DND-41 (cell line): ENCODE measurements at regions not wholly inside any gene's neighbourhood (a gene's known extent, or its start where the extent isn't known, plus 50 kb on each side); places are given as distances from the start of the nearest gene placed in this dataset.

Source experiments
- ATAC-seq: fragments of 200-7000 bp; cut with Tn5 transposase; 3 replicates; pipeline ENCODE4 v1.9.1; 2021; ENCODE audit warnings: low read depth; ENCODE audit not compliant: insufficient read depth
- DNase-seq: peaks from one replicate; pipeline ENCODE4 v3.0.0-alpha.2; 2020
- H2AFZ ChIP-seq: 2 replicates; pipeline ENCODE4 v1.6.0; 2012; ENCODE audit warnings: low read depth, low read length
- H3K27ac ChIP-seq: 2 replicates; pipeline ENCODE4 v1.5.1; 2012; ENCODE audit warnings: low read length, inconsistent platforms
- H3K27me3 ChIP-seq: fragments of 200-600 bp; sonication (generic); 2 replicates; pipeline ENCODE4 v1.6.0; 2012; ENCODE audit warnings: low read length, mild to moderate bottlenecking, inconsistent platforms; ENCODE audit not compliant: insufficient read depth, poor library complexity
- H3K36me3 ChIP-seq: 2 replicates; pipeline ENCODE4 v1.5.1; 2012; ENCODE audit warnings: low read length, inconsistent platforms; ENCODE audit not compliant: insufficient read depth
- H3K4me1 ChIP-seq: 2 replicates; pipeline ENCODE4 v1.5.1; 2012; ENCODE audit warnings: mild to moderate bottlenecking, low read length; ENCODE audit not compliant: insufficient read depth
- H3K4me2 ChIP-seq: 2 replicates; pipeline ENCODE4 v1.6.0; 2012; ENCODE audit warnings: mild to moderate bottlenecking, moderate library complexity, low read length, inconsistent platforms; ENCODE audit not compliant: insufficient read depth
- H3K4me3 ChIP-seq, 2 experiments: fragments of 200-600 bp in 1 of 2; shearing (Covaris generic) in 1 of 2; 2 replicates each; pipeline ENCODE4 v1.5.1; 2012 to 2016; ENCODE audit warnings: inconsistent platforms in 2 of 2, low read length in 2 of 2, mild to moderate bottlenecking in 2 of 2, low read depth in 1 of 2, moderate library complexity in 1 of 2
- H3K79me2 ChIP-seq: 2 replicates; pipeline ENCODE4 v1.6.0; 2012; ENCODE audit warnings: low read length, inconsistent platforms; ENCODE audit not compliant: insufficient read depth
- H3K9ac ChIP-seq: 2 replicates; pipeline ENCODE4 v1.6.0; 2012; ENCODE audit warnings: low read depth, mild to moderate bottlenecking, inconsistent platforms, low read length, moderate library complexity
- H3K9me3 ChIP-seq: 2 replicates; pipeline ENCODE4 v1.5.1; 2012; ENCODE audit warnings: low read length, moderate library complexity, mild to moderate bottlenecking, inconsistent platforms; ENCODE audit not compliant: insufficient read depth, severe bottlenecking
- H4K20me1 ChIP-seq: 2 replicates; pipeline ENCODE4 v1.6.0; 2012; ENCODE audit warnings: low read length; ENCODE audit not compliant: insufficient read depth
- EZH2 ChIP-seq: IDR thresholded peaks from 3 replicates; pipeline ENCODE4 v1.6.1; 2012; ENCODE audit warnings: borderline replicate concordance, low read depth, mild to moderate bottlenecking, moderate library complexity, low read length, inconsistent platforms; ENCODE audit not compliant: severe bottlenecking
- TF ChIP-seq, protein P1 (sequence below): IDR thresholded peaks from 2 replicates; pipeline ENCODE4 v1.5.1; 2012; ENCODE audit warnings: borderline replicate concordance, low read length, moderate library complexity, mild to moderate bottlenecking; ENCODE audit not compliant: poor library complexity, severe bottlenecking; ENCODE audit errors: extremely low read depth

DNA sequence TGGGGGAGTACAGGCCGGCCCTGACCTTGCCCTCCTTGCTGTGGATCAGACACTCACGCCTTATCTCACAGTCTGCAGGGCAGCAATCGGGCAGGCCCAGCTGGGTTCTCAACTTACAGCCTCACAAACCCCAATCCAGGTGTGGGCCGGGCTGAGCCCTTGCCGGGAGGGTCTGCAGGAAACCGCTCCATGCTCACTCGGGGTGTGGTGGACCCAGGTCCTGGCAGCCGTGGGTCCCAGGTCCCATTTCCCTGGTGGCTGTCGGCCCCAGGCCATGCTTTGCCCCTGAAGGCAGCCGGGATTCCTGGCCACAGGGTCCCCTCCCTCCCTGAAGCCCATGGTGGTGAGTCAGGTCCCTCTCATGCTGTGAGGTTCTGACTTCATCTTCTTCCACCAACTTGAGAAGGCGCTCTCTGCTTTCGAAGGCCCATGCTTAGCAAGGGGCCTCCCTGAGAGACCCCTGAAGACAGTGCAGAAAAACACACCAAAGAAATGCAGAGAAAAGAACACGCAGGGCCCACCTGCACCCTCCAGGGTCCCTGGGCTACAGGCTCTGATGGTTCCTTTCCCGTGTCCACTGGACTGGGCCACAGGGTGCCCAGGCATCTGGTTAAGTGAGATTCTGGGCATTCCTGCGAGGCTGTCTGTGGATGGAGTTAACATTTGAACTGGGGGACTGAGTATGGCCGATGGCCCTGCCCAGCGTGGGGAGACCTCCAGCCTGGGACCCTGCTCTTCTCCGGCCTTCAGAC, 588.2 kb downstream of the BRD1 start:
- Histone ChIP-seq H3K9me3 (no peaks in the 10 kb centered on the region), H3K36me3 (no peaks in the 10 kb centered on the region), H3K9ac (no peak overlapping the region), H3K27me3 (no peaks in the 10 kb centered on the region), H3K79me2 (no peaks in the 10 kb centered on the region), H3K27ac (no peak overlapping the region), H2AFZ (no peak overlapping the region), H3K4me2 (no peak overlapping the region), H4K20me1 (no peaks in the 10 kb centered on the region; the same call in 1 of the 2 replicates), H3K4me3 (no peak overlapping the region), H3K4me1 (no peaks in the 10 kb centered on the region)
- TF ChIP-seq EZH2 = no peak
- TF ChIP-seq, protein P1, sequence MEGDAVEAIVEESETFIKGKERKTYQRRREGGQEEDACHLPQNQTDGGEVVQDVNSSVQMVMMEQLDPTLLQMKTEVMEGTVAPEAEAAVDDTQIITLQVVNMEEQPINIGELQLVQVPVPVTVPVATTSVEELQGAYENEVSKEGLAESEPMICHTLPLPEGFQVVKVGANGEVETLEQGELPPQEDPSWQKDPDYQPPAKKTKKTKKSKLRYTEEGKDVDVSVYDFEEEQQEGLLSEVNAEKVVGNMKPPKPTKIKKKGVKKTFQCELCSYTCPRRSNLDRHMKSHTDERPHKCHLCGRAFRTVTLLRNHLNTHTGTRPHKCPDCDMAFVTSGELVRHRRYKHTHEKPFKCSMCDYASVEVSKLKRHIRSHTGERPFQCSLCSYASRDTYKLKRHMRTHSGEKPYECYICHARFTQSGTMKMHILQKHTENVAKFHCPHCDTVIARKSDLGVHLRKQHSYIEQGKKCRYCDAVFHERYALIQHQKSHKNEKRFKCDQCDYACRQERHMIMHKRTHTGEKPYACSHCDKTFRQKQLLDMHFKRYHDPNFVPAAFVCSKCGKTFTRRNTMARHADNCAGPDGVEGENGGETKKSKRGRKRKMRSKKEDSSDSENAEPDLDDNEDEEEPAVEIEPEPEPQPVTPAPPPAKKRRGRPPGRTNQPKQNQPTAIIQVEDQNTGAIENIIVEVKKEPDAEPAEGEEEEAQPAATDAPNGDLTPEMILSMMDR = no peak
- DNase-seq (no peak), ATAC-seq (no peak)

DNA sequence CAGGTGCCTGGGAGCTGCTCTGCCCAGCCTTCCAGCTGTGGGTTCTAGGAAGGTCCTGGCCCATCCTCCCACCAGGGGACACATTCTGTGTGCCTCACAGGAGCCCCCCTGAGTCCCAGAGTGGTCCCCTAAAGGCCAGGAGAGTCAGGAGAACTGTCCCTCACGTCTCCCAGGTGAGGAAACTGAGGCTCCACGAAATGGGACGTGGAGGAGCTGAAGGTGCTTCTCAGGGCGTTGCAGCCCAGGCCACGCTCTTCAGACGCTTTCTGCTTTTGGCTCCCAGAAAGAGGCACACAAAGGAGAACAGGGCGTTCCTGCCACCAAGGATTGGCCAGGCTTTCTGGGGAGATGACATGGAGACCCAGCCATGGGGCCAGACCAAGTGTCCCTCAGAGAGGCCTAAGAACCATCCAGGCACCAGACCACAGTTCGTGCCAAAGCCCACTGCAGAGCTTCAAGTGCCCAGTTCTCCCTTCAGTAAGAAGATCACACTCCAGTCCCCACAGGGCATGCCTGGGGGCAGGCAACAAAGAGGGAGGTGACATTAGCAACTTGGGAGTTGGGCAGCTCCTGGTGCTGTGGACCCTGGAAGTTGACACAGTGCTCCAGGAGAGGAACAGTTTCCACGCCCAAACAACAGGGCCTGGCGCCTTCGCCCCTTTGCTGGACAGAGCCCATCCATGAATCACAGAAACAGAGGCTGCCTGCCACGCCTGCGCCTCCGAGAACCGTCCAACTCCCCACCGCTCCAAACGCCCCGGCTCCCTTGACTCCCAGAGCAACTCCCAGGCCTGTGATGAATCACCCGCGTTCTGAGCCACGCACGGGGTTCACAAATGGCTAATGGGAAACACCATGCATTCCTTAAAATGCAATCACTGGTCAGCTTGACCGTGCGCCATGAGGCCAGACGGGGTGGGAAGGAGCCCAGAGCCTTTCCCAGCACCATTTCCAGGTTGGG, 589.2 kb downstream of the BRD1 start:
- no peak overlapping the region for H2AFZ ChIP-seq

GRCh38 chr22:49237703-49238102, 590.0 kb downstream of the BRD1 start:
- no peak for TF ChIP-seq EZH2
- TF ChIP-seq, protein P1 = no peak
- Histone ChIP-seq H2AFZ (no peak overlapping the region), H3K9me3 (no peaks in the 10 kb centered on the region), H3K4me2 (no peak overlapping the region), H3K27me3 (no peaks in the 10 kb centered on the region), H4K20me1 (no peaks in the 10 kb centered on the region; the same call in 1 of the 2 replicates), H3K4me3 (no peak overlapping the region), H3K36me3 (no peaks in the 10 kb centered on the region), H3K4me1 (no peaks in the 10 kb centered on the region), H3K79me2 (no peaks in the 10 kb centered on the region), H3K27ac (no peak overlapping the region), H3K9ac (no peak overlapping the region)
- no peak for DNase-seq
- ATAC-seq = no peak

More for the DNA sequence above, 589.2 kb downstream of the BRD1 start:
- Histone ChIP-seq H3K36me3 (no peaks in the 10 kb centered on the region), H3K4me1 (no peaks in the 10 kb centered on the region), H3K4me3 (no peak overlapping the region), H3K79me2 (no peaks in the 10 kb centered on the region), H3K4me2 (no peak overlapping the region), H3K27me3 (no peaks in the 10 kb centered on the region), H4K20me1 (no peaks in the 10 kb centered on the region; the same call in 1 of the 2 replicates), H3K27ac (no peak overlapping the region), H3K9me3 (no peaks in the 10 kb centered on the region), H3K9ac (no peak overlapping the region)
- no peak for ATAC-seq
- no peak for DNase-seq
- TF ChIP-seq EZH2 = no peak
- TF ChIP-seq, protein P1 = no peak
